Fibroblast of villous mesenchyme (primary cell): ENCODE measurements at regions not wholly inside any gene's neighbourhood (a gene's known extent, or its start where the extent isn't known, plus 50 kb on each side); places are given as distances from the start of the nearest gene placed in this dataset.

Experiments
- DNase-seq: peaks from one replicate; pipeline ENCODE4 v3.0.0-alpha.2; 2010; ENCODE audit warnings: low read depth
- H3K4me3 ChIP-seq: 2 replicates; pipeline ENCODE4 v1.5.1; 2011; ENCODE audit warnings: low read depth, mild to moderate bottlenecking, low read length
- TF ChIP-seq, protein P1 (sequence below): IDR thresholded peaks from 2 replicates; pipeline ENCODE4 v1.5.1; 2012; ENCODE audit warnings: low read depth, mild to moderate bottlenecking, low read length; ENCODE audit not compliant: insufficient read depth

GRCh38 chr20:22394583-22394982 lies 189.8 kb downstream of the FOXA2 start:
- TF ChIP-seq, protein P1, sequence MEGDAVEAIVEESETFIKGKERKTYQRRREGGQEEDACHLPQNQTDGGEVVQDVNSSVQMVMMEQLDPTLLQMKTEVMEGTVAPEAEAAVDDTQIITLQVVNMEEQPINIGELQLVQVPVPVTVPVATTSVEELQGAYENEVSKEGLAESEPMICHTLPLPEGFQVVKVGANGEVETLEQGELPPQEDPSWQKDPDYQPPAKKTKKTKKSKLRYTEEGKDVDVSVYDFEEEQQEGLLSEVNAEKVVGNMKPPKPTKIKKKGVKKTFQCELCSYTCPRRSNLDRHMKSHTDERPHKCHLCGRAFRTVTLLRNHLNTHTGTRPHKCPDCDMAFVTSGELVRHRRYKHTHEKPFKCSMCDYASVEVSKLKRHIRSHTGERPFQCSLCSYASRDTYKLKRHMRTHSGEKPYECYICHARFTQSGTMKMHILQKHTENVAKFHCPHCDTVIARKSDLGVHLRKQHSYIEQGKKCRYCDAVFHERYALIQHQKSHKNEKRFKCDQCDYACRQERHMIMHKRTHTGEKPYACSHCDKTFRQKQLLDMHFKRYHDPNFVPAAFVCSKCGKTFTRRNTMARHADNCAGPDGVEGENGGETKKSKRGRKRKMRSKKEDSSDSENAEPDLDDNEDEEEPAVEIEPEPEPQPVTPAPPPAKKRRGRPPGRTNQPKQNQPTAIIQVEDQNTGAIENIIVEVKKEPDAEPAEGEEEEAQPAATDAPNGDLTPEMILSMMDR = no peak
- DNase-seq = no peak

GRCh38 chr20:22390543-22390903 lies 193.8 kb downstream of the FOXA2 start:
- DNase-seq = no peak
- TF ChIP-seq, protein P1 = no peak
- no peak overlapping the region for H3K4me3 ChIP-seq

More at GRCh38 chr20:22394583-22394982, 189.8 kb downstream of the FOXA2 start:
- no peak overlapping the region for H3K4me3 ChIP-seq

DNA sequence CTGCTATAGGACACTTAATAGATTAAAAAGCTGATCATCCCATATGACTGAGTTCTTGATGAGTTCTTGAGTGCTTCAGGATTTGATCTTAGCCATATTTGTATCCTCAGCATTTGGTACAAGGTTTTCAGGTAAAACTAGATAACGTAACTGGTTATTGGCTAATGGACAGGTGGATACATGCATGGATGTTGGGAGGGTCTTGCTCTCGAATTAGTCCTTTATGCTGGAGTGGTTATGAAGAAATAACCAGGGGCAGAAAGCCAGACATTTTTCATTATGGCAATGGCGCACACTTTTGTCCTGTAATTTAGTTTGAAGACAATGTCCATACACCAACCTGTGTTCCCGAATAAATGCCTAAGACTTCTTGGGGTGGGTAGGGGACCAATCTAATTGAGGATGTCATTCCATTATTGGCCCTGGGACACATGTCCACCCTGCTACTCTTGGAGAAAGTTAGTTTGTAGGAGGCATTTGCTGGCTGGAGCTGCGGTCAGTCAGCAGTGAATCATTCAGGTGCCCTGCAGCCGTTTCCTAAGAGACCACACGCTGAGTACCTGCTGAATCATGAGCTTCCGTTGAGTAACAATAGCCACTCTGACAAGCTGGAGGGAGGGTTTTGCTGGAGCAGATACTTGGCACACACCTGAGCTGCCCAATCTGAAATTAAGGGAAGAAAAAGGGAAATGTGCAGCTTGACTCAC lies 194.4 kb downstream of the FOXA2 start:
- no peak for DNase-seq

GRCh38 chr20:22387452-22387851 lies 196.9 kb downstream of the FOXA2 start:
- no peak for DNase-seq
- TF ChIP-seq, protein P1 = no peak
- H3K4me3 ChIP-seq = no peak overlapping the region

More for the DNA sequence above, 194.4 kb downstream of the FOXA2 start:
- H3K4me3 ChIP-seq = no peak overlapping the region
- TF ChIP-seq, protein P1 = no peak

DNA sequence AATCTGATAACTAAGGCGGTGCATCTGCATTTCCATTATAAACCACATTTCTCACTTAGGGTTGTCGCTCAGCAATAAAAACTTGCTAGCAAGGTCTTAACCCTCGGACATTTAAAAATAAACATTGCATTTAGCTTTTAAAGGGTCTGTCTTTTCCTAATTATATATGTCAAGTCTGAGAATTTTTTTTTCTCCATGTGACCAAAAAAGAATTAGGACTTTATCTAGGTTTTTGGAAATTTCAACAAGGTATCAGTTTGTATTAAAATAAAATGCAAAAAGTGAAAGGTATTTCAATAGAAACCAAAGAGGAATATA lies 198.1 kb downstream of the FOXA2 start:
- TF ChIP-seq, protein P1 = no peak
- H3K4me3 ChIP-seq = no peak overlapping the region
- DNase-seq = no peak

GRCh38 chr20:22385602-22386305 lies 198.6 kb downstream of the FOXA2 start:
- TF ChIP-seq, protein P1 = no peak
- no peak for DNase-seq
- H3K4me3 ChIP-seq = no peak overlapping the region
